ENCODE measurements at regions not wholly inside any gene's neighbourhood (a gene's known extent, or its start where the extent isn't known, plus 50 kb on each side); places are given as distances from the start of the nearest gene placed in this dataset.
A peak's percentile ranks its signal among the peaks of the same experiment; 100 is the strongest.
"Not testable (repeated sequence)": the region's sequence is repeated elsewhere in the genome, so short reads cannot be mapped to it uniquely, and the experiment has no call there.

DNA sequence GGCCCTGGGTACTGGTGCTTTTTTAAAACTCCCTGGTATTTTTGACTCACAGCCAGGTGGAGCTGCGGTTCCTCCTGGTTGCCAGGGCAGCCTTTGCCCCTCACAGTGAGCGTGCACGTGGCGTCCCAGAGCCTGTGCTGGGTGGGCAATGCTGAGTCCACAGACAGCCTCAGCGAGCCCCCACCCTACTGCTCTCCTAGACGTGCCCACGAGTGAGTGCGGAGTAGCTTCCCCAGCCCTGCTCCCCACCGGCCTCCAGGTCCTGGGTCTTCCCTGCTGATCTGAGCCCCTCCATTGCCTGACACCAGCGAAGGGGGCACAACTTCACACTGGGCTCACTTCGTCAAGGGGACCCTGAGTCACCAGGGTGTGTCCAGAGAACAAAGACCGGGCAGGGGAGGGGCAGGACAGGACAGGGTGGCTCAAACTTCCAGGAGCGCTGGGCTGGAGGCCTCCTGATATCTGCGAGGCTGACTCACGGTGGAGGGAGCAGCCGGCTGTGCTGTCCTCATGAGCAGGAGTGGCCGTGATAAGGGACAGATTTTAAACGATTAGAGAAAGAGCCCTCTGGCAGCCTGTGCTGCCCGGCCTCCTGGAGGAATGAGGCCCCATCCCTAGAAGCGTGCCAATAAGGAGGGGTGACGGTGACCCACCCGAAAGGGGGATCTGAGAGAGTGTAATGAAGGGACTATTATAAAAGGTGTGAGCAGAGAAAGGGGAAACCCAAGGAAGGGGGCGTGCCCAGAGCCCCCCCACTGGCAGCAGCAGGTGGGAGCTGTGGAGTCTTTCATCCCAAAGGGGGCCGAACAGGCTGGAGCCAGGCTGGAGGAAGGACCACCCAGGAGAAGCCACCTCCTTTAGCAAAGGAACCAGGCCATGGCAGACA, 129.3 kb upstream of the FGF3 start:
- DNase-seq: peak; percentile 76
- Histone ChIP-seq H3K27me3 (ENCODE audit: control insufficient read depth, insufficient read depth, low read length) (peaks cover 2% of the 10 kb centered on the region; the same call in 1 of the 2 replicates), H3K4me3 (ENCODE audit: insufficient read depth, low read depth, low read length) (no peak overlapping the region), H3K36me3 (replicated peaks; ENCODE audit: control insufficient read depth, insufficient read depth, low read length) (no peaks in the 10 kb centered on the region)

DNA sequence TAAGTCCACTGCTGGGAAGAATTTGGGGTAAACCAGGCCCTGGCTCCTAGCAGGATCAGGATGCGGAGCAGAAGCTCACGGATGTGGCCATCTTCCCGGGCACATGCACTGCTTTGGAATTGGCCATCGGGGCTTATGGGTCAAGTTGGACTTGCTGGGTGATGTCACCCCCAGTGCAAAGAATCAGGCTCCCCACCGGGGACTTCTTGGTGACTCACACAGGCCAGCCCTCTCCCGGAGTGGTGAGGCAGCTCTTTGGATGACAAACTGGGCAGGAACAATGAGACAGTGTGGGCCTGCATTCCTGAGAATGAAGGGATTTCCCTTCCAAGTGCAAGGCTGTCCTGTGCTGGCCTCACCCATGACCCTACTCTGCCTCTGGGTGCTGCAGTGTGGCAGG, 128.8 kb upstream of the ANO1 start:
- H3K36me3 ChIP-seq (replicated peaks; ENCODE audit: control insufficient read depth, insufficient read depth, low read length): no peaks in the 10 kb centered on the region
- H3K4me3 ChIP-seq (ENCODE audit: insufficient read depth, low read depth, low read length): no peak overlapping the region
- no peak for DNase-seq
- H3K27me3 ChIP-seq (ENCODE audit: control insufficient read depth, insufficient read depth, low read length): peaks cover 2% of the 10 kb centered on the region; the same call in 1 of the 2 replicates

DNA sequence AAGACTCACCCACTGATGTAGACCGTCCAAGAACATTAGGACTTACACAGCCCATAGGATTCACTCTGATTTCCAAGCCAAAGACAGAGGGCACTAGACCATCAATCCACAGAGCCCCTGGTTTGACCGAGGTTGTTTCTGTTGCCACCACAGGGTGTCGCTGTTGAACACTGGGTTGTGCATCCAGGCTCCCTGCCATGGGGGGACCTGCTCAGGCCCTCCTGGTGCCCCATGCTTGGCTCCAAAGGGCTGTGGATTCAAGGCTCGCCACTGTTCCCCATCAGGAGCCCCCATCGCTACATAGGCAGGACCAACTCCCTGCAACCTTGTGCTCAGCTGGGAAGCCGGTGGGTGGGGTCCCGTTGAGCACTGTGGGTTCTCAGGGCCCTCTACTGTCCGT, 128.0 kb upstream of the ANO1 start:
- no peak overlapping the region for H3K4me3 ChIP-seq (ENCODE audit: insufficient read depth, low read depth, low read length)
- peaks cover 2% of the 10 kb centered on the region; the same call in 1 of the 2 replicates for H3K27me3 ChIP-seq (ENCODE audit: control insufficient read depth, insufficient read depth, low read length)
- peak; percentile 94 for DNase-seq
- H3K36me3 ChIP-seq (replicated peaks; ENCODE audit: control insufficient read depth, insufficient read depth, low read length): no peaks in the 10 kb centered on the region

DNA sequence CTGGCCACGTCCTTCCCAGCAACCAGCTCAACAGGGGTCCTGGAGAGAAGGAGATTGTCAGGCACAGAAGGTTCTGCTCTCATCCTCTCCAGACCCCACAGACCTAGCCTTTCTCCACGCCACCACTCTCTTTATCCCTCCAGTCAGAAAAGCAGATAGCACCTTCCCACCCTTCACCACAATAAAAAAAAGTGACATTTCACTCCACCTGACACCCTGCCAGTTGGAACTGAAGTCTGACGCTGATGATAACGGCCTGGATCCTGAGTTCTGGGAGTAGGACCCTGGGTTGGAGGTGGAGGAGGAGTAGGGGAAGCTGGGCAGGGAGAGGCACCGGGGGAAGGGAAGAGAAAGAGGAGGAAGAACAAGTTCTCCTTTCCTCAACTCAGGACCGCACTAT, 127.5 kb upstream of the ANO1 start:
- Histone ChIP-seq H3K27me3 (ENCODE audit: control insufficient read depth, insufficient read depth, low read length) (peaks cover 2% of the 10 kb centered on the region; the same call in 1 of the 2 replicates), H3K36me3 (replicated peaks; ENCODE audit: control insufficient read depth, insufficient read depth, low read length) (no peaks in the 10 kb centered on the region), H3K4me3 (ENCODE audit: insufficient read depth, low read depth, low read length) (no peak overlapping the region)
- DNase-seq: no peak

DNA sequence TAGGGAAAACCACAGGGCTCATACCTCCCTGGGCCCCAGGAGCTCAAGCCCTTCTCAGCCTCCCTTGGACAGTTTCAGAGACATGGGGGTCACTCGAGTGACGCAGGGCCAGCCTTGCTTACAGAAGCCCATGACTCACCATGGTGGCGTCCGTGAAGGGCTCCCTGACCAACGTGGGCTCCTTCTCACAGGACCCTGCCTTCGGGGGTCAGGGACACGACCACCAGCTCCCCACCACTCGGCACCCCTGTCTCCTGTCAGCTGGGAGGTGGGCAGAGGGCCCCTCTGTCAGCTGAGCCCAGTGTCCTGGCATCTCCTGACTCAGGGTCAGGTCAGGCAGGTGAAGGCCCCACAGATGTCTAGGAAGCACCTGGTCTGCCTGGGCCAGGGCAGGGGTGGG, 126.3 kb upstream of the ANO1 start:
- no peak overlapping the region for H3K4me3 ChIP-seq (ENCODE audit: insufficient read depth, low read depth, low read length)

DNA sequence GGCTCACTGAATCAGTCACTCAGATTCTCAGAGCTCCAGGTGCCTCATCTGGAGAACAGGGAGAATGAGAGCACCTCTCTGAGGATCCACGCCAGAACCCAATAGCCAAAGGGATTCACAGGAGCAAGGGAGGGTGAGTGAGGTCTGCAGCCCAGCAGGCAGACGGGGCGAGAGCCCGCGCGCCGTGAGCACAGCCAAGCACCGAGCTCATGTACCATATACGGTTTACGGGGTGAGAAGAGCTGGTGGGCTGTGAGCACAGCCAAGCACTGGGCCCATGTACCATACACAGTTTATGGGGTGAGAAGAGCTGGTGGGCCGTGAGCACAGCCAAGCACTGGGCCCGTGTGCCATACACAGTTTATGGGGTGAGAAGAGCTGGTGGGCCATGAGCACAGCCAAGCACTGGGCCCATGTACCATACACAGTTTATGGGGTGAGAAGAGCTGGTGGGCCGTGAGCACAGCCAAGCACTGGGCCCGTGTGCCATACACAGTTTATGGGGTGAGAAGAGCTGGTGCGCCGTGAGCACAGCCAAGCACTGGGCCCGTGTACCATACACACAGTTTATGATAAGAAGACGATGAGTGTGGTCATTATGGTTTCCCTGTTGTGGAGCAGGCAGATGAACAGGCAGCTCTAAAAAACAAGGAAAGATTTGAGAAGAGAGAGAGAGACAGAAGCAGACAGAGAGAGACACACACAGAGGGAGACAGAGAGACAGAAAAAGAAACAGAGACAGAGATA, 125.7 kb upstream of the ANO1 start:
- DNase-seq; H3K36me3 ChIP-seq (replicated peaks; ENCODE audit: control insufficient read depth, insufficient read depth, low read length); H3K27me3 ChIP-seq (ENCODE audit: control insufficient read depth, insufficient read depth, low read length); H3K4me3 ChIP-seq (ENCODE audit: insufficient read depth, low read depth, low read length): not testable (repeated sequence)

More for the DNA sequence above, 126.3 kb upstream of the ANO1 start:
- Histone ChIP-seq H3K36me3 (replicated peaks; ENCODE audit: control insufficient read depth, insufficient read depth, low read length) (no peaks in the 10 kb centered on the region), H3K27me3 (ENCODE audit: control insufficient read depth, insufficient read depth, low read length) (peaks cover 2% of the 10 kb centered on the region; the same call in 1 of the 2 replicates)
- DNase-seq: no peak

DNA sequence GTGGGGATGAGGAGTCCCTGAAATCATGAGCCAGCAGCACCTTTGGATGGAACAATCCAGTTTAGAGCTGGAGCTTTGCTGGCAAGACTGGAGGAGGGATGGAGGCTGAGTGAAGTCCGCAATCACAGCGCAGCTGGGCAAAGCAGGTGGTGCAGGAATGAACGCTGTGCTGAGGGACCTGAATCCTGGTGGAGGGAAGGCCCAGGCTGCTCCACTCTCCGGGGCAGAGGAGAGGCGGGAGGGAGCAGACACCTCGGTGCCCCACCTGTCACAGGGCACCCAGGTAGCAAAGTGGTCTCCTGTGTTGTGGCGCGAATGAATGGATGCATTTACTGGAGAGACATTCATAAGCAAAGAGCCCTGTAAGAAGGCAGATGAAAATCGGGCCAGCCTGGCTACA, 124.8 kb upstream of the ANO1 start:
- no peaks in the 10 kb centered on the region for H3K36me3 ChIP-seq (replicated peaks; ENCODE audit: control insufficient read depth, insufficient read depth, low read length)

DNA sequence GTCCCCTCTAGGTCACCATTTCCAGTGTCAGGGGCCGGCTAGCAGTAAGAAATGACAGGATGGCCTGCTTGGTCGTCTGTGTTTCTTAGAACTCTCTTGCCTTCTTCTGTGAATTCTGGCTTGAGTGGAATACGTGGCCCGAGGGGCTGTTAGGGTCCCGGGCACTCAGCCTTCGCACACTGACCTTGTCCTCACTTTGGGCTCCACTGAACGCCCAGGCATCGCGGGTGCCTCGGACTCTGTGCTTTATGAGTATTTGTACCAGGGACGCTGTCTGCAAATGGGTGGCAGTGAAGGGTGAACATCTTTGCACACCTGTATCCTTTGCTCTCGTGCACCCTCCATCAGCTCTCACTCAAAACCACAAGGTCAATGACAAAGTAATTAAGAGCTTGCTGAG, 123.4 kb upstream of the ANO1 start:
- H3K36me3 ChIP-seq (replicated peaks; ENCODE audit: control insufficient read depth, insufficient read depth, low read length): no peaks in the 10 kb centered on the region
- no peak for DNase-seq
- no peaks in the 10 kb centered on the region for H3K27me3 ChIP-seq (ENCODE audit: control insufficient read depth, insufficient read depth, low read length)
- H3K4me3 ChIP-seq (ENCODE audit: insufficient read depth, low read depth, low read length): no peak overlapping the region

More for the DNA sequence above, 124.8 kb upstream of the ANO1 start:
- no peak overlapping the region for H3K4me3 ChIP-seq (ENCODE audit: insufficient read depth, low read depth, low read length)
- DNase-seq: no peak
- peaks cover 2% of the 10 kb centered on the region; the same call in 1 of the 2 replicates for H3K27me3 ChIP-seq (ENCODE audit: control insufficient read depth, insufficient read depth, low read length)

DNA sequence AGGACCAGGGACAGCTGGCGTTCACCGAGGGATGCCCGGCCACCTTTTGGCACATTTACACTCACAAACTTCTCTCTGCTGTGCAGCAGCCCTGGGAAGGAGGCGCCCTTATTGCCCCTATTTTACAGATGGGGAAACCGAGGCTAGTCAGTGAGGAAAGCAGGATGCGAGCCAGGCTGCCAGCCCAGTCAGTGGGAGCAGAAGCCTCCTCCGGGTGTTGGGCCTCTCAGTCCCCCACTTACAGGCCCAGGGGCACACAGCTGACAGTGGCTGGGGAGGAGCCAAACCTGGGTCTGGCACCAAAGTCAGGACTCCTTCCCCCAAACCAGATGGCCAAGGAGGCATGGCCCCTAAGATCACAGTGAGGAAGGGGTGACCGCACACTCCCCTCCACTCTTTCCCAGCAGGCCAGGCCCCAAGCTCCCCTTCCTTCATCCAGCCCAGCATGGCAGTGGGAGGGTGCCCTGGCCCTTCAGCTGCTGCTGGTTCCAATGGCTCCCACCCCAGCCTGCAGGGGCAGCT, 121.4 kb upstream of the ANO1 start:
- H3K27me3 ChIP-seq (ENCODE audit: control insufficient read depth, insufficient read depth, low read length): no peaks in the 10 kb centered on the region
- H3K4me3 ChIP-seq (ENCODE audit: insufficient read depth, low read depth, low read length): no peak overlapping the region
- no peak for DNase-seq
- no peaks in the 10 kb centered on the region for H3K36me3 ChIP-seq (replicated peaks; ENCODE audit: control insufficient read depth, insufficient read depth, low read length)

DNA sequence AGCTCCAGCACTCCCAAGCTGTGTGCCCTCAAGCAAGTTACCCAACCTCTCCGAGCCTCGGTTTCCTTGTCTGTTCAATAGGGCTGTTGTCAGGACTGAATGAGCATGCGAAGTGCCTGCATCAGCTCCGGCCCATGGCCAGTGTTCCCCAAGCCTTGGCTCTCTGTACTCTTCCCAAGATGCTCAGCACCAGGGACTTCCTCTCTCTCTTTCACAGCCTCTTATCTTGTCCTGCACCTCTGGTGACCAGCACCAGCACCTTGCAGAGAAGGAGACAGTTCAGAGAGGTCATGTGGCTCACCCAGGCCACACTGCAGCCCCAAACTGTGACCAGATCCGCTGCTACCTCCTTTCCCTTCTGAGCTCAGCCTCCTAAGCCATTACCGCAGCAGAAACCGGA, 120.3 kb upstream of the ANO1 start:
- Histone ChIP-seq H3K36me3 (replicated peaks; ENCODE audit: control insufficient read depth, insufficient read depth, low read length) (no peaks in the 10 kb centered on the region), H3K4me3 (ENCODE audit: insufficient read depth, low read depth, low read length) (no peak overlapping the region), H3K27me3 (ENCODE audit: control insufficient read depth, insufficient read depth, low read length) (no peaks in the 10 kb centered on the region)
- no peak for DNase-seq

DNA sequence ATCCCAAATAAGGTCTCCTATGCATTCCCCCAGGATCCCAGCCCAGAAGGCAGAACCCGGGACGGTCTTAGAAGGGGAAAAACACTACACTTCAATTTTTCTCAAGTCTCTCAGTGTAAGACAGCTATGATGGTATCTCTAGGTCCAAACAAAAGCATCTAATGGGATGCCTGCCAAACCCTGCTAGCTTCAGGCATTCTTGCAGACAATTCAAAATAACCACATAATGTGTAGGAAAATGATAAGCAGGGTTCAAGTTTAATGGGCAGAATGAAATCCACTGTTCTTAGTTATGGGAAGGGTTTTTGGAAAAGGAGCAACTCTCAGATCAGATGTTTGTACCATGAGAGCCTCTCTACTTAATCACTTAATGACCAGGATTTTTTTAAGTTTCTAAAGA, 119.8 kb upstream of the ANO1 start:
- no peaks in the 10 kb centered on the region for H3K27me3 ChIP-seq (ENCODE audit: control insufficient read depth, insufficient read depth, low read length)
- H3K4me3 ChIP-seq (ENCODE audit: insufficient read depth, low read depth, low read length): no peak overlapping the region
- DNase-seq: no peak
- H3K36me3 ChIP-seq (replicated peaks; ENCODE audit: control insufficient read depth, insufficient read depth, low read length): no peaks in the 10 kb centered on the region

DNA sequence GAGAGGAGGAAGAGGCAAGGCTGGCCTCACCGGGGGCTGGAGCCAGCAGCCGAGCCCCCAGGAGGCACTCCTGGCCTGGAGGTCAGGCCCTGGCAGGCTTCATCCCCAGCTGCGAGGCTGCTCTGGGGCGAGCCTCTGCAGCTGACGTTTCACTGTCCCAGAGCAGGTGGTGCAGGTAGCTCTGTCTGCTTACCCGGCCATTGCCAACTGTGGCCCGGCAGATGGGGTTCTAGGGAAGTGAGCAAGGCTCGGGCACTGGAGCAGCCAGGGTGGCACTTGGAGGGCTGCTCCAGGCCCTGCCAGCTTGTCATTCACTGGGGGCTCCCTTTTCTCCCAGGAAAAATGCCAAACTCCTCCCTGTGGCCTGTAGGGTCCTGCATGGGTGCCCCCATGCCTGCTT, 118.7 kb upstream of the ANO1 start:
- Histone ChIP-seq H3K27me3 (ENCODE audit: control insufficient read depth, insufficient read depth, low read length) (no peaks in the 10 kb centered on the region), H3K36me3 (replicated peaks; ENCODE audit: control insufficient read depth, insufficient read depth, low read length) (no peaks in the 10 kb centered on the region), H3K4me3 (ENCODE audit: insufficient read depth, low read depth, low read length) (no peak overlapping the region)
- DNase-seq: no peak

DNA sequence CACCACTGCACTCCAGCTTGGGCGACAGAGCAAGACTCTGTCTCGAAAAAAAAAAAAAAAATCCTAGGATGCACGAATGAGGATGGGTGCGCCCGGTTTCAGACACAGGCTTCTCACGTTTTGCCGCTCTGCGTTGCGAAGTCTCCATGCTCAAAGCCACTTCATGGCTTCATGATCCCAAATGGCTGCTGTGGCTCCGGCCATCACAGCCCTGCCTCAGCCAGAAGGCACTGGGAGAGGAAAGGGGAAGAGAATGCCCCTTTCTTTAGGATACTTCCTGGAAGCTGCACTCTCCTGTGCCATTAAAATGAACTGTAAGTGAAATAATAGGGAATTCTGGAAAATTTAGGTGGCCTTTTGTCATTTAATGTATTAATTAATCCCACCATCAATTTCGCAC, 116.4 kb upstream of the ANO1 start:
- DNase-seq: no peak
- Histone ChIP-seq H3K36me3 (replicated peaks; ENCODE audit: control insufficient read depth, insufficient read depth, low read length) (no peaks in the 10 kb centered on the region), H3K4me3 (ENCODE audit: insufficient read depth, low read depth, low read length) (no peak overlapping the region)

DNA sequence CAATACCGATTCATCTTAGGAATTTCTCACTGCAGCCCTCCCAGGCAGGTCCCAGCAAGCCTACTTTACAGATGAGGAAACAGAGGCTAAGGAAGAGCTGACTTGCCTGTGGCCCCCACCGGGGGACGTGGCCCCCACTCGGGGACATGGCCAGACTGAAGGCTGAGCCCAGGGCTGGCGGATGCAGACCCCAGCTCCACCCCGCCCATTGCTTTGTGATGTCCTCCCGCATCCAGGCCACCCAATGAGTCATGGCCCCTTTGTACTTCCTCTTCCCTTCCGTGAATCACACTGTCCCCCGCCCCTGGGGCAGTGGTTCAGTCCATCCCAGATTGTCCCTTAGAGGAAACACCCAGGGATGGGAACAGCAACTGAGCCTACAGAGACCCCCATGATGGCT, 116.0 kb upstream of the ANO1 start:
- Histone ChIP-seq H3K4me3 (ENCODE audit: insufficient read depth, low read depth, low read length) (no peak overlapping the region), H3K36me3 (replicated peaks; ENCODE audit: control insufficient read depth, insufficient read depth, low read length) (no peaks in the 10 kb centered on the region), H3K27me3 (ENCODE audit: control insufficient read depth, insufficient read depth, low read length) (no peaks in the 10 kb centered on the region)
- no peak for DNase-seq

More for the DNA sequence above, 116.4 kb upstream of the ANO1 start:
- H3K27me3 ChIP-seq (ENCODE audit: control insufficient read depth, insufficient read depth, low read length): no peaks in the 10 kb centered on the region
